ENCODE measurements at regions not wholly inside any gene's neighbourhood (a gene's known extent, or its start where the extent isn't known, plus 50 kb on each side); places are given as distances from the start of the nearest gene placed in this dataset.

DNA sequence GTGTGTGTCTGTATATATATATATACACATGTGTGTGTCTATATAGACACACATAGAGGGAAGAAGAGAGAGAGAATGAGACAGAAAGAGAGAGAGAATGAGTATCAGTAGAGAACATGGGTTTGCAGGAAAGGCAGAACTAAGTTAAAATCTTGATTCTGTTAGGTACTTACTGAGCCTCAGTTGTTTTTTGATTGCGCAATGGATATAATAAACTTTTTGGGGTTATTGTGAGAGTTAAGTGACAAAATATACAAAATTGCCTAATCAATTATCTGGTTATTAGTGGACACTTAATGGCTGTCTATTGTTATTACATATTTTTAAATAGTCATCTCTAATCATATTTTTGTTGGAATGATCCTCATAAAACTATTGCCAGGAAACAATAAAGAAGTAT, 169.0 kb downstream of the ETNK1 start:
- Mint-ChIP-seq H3K9me3 (no peaks in the 10 kb centered on the region), H3K36me3 (ENCODE audit: low read depth) (no peaks in the 10 kb centered on the region), H3K27ac (no peak overlapping the region), H3K27me3 (peaks cover 4% of the 10 kb centered on the region), H3K4me3 (no peak overlapping the region), H3K4me1 (ENCODE audit: low read depth) (no peaks in the 10 kb centered on the region)
- intact Hi-C loops (cut with DNase I, micrococcal nuclease), result no loop called here
- TF ChIP-seq, protein P1, sequence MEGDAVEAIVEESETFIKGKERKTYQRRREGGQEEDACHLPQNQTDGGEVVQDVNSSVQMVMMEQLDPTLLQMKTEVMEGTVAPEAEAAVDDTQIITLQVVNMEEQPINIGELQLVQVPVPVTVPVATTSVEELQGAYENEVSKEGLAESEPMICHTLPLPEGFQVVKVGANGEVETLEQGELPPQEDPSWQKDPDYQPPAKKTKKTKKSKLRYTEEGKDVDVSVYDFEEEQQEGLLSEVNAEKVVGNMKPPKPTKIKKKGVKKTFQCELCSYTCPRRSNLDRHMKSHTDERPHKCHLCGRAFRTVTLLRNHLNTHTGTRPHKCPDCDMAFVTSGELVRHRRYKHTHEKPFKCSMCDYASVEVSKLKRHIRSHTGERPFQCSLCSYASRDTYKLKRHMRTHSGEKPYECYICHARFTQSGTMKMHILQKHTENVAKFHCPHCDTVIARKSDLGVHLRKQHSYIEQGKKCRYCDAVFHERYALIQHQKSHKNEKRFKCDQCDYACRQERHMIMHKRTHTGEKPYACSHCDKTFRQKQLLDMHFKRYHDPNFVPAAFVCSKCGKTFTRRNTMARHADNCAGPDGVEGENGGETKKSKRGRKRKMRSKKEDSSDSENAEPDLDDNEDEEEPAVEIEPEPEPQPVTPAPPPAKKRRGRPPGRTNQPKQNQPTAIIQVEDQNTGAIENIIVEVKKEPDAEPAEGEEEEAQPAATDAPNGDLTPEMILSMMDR (IDR thresholded peaks at IDR 0.05), result no peak
- Histone ChIP-seq H3K36me3 (ENCODE audit: insufficient read depth, low read length) (no peaks in the 10 kb centered on the region), H3K4me1 (ENCODE audit: insufficient read depth, low read length) (no peaks in the 10 kb centered on the region), H3K4me3 (ENCODE audit: low read length) (no peak overlapping the region), H3K9me3 (ENCODE audit: control insufficient read depth in 1 of 2, insufficient read depth in 1 of 2, low read length in 2 of 2) (no peaks in the 10 kb centered on the region), H3K27me3 (ENCODE audit: control insufficient read depth in 1 of 2, insufficient read depth in 2 of 2, low read length in 2 of 2) (no peaks in the 10 kb centered on the region), H3K27ac (ENCODE audit: low read depth in 1 of 2, low read length in 2 of 2) (no peak overlapping the region)
- DNase-seq (no peak), ATAC-seq (ENCODE audit: poor library complexity) (no peak)
- CTCF ChIA-PET, result no interaction called here
- POLR2A ChIA-PET, result no interaction called here

DNA sequence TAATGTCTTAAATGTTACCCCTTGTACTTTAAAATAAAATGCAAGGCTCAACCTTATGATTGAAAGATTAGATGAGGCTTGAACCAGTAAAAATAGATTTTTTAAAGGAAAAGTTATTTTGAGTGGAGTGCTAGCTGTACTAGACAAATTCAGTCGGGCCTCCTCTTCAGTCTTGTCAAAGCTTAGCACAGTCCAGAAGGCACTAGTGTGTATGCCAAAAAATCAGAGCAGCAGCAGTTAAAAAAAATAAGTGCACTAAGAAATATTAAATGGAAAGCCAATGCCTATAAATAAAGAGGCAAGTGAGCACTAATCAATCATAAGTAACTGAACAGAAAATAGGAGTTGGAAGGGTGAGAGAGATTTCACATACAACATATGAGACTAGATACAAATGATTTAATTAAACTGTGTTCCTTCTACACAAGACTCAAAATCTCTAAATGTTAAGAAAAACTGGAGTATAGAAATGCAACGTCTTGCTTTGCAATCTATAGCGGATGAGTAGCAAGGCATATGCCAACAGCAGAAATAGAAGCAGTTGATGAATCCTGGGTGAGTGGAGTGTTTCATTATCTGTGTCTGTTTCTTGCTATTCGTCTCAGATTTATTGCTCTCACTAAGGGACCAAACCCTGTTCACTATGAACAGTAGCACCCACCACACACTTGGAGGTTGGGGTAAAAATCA, 172.1 kb downstream of the ETNK1 start:
- POLR2A ChIA-PET, result no interaction called here

DNA sequence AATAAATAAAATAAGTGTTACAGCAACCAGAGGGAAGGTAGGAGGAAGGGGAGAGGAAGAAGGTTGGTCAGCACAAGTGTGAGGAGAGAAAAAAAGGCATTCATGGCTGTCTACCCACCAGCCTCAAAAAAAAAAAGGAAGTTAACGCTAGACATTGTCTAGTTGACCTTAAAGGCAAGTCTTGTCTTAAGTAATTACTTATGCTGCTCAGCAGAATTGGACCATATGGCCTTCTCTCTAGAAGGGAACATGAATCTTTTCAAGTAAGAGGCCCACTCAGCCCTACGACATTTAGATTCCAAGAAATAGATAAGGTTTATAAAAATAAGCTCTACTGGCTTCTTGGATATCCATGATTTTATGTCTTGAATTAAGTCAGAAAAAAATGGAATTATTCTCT, 172.7 kb downstream of the ETNK1 start:
- ATAC-seq (ENCODE audit: poor library complexity), result no peak
- CTCF ChIA-PET, result no interaction called here
- Mint-ChIP-seq H3K36me3 (ENCODE audit: low read depth) (no peaks in the 10 kb centered on the region), H3K27me3 (no peaks in the 10 kb centered on the region), H3K9me3 (no peaks in the 10 kb centered on the region), H3K27ac (no peak overlapping the region), H3K4me1 (ENCODE audit: low read depth) (no peaks in the 10 kb centered on the region), H3K4me3 (no peak overlapping the region)
- intact Hi-C loops (cut with DNase I, micrococcal nuclease), result no loop called here
- Histone ChIP-seq H3K4me3 (ENCODE audit: low read length) (no peak overlapping the region), H3K9me3 (ENCODE audit: control insufficient read depth in 1 of 2, insufficient read depth in 1 of 2, low read length in 2 of 2) (no peaks in the 10 kb centered on the region), H3K36me3 (ENCODE audit: insufficient read depth, low read length) (no peaks in the 10 kb centered on the region), H3K27ac (ENCODE audit: low read depth in 1 of 2, low read length in 2 of 2) (no peak overlapping the region), H3K27me3 (ENCODE audit: control insufficient read depth in 1 of 2, insufficient read depth in 2 of 2, low read length in 2 of 2) (no peaks in the 10 kb centered on the region), H3K4me1 (ENCODE audit: insufficient read depth, low read length) (no peaks in the 10 kb centered on the region)
- TF ChIP-seq, protein P1 (IDR thresholded peaks at IDR 0.05), result no peak
- no peak for DNase-seq
- POLR2A ChIA-PET, result no interaction called here

More for the DNA sequence above, 172.1 kb downstream of the ETNK1 start:
- no peaks in the 10 kb centered on the region for H3K27me3 ChIP-seq (ENCODE audit: control insufficient read depth in 1 of 2, insufficient read depth in 2 of 2, low read length in 2 of 2)
- H3K9me3 Mint-ChIP-seq, result no peaks in the 10 kb centered on the region
- H3K4me3 ChIP-seq (ENCODE audit: low read length), result no peak overlapping the region
- H3K27ac Mint-ChIP-seq, result no peak overlapping the region
- DNase-seq (no peak), ATAC-seq (ENCODE audit: poor library complexity) (no peak)
- CTCF ChIA-PET, result no interaction called here
- H3K36me3 ChIP-seq (ENCODE audit: insufficient read depth, low read length), result no peaks in the 10 kb centered on the region
- no peaks in the 10 kb centered on the region for H3K9me3 ChIP-seq (ENCODE audit: control insufficient read depth in 1 of 2, insufficient read depth in 1 of 2, low read length in 2 of 2)
- TF ChIP-seq, protein P1 (IDR thresholded peaks at IDR 0.05), result no peak
- H3K4me1 Mint-ChIP-seq (ENCODE audit: low read depth), result no peaks in the 10 kb centered on the region
- H3K4me1 ChIP-seq (ENCODE audit: insufficient read depth, low read length), result no peaks in the 10 kb centered on the region
- intact Hi-C loops (cut with DNase I, micrococcal nuclease), result no loop called here
- peaks cover 4% of the 10 kb centered on the region for H3K27me3 Mint-ChIP-seq
- H3K36me3 Mint-ChIP-seq (ENCODE audit: low read depth), result no peaks in the 10 kb centered on the region
- no peak overlapping the region for H3K27ac ChIP-seq (ENCODE audit: low read depth in 1 of 2, low read length in 2 of 2)
- no peak overlapping the region for H3K4me3 Mint-ChIP-seq

Data from CD4-positive, alpha-beta T cell (primary cell).